ENCODE measurements at regions not wholly inside any gene's neighbourhood (a gene's known extent, or its start where the extent isn't known, plus 50 kb on each side); places are given as distances from the start of the nearest gene placed in this dataset.
"Not testable (repeated sequence)": the region's sequence is repeated elsewhere in the genome, so short reads cannot be mapped to it uniquely, and the experiment has no call there.

- no peak for DNase-seq
Measured at GRCh38 chr1:38658883-38659282, 200.7 kb downstream of the RRAGC start.

- DNase-seq = no peak
Measured at GRCh38 chr1:38657873-38658272, 201.7 kb downstream of the RRAGC start.

- no peak for DNase-seq
Measured at GRCh38 chr1:38657207-38657840, 202.2 kb downstream of the RRAGC start.

GRCh38 chr1:38656726-38657125 lies 202.8 kb downstream of the RRAGC start:
- no peak for DNase-seq

- DNase-seq = no peak
Measured at GRCh38 chr1:38652217-38652616, 207.4 kb downstream of the RRAGC start.

- DNase-seq = no peak
Measured at GRCh38 chr1:38651669-38652068, 207.9 kb downstream of the RRAGC start.

- DNase-seq = no peak
Measured at GRCh38 chr1:38648417-38648816, 211.2 kb downstream of the RRAGC start.

- DNase-seq = not testable (repeated sequence)
Measured at GRCh38 chr1:38647341-38647740, 212.2 kb downstream of the RRAGC start.

GRCh38 chr1:38644092-38644491 lies 215.5 kb downstream of the RRAGC start:
- DNase-seq = no peak

- DNase-seq = no peak
Measured at GRCh38 chr1:38641661-38642060, 217.9 kb downstream of the RRAGC start.

- no peak for DNase-seq
Measured at GRCh38 chr1:38640371-38640770, 219.2 kb downstream of the RRAGC start.

GRCh38 chr1:38628241-38628640 lies 231.3 kb downstream of the RRAGC start:
- no peak for DNase-seq

- no peak for DNase-seq
Measured at GRCh38 chr1:38625939-38626338, 233.6 kb downstream of the RRAGC start.

- DNase-seq = no peak
Measured at GRCh38 chr1:38624336-38625039, 235.1 kb downstream of the RRAGC start.

GRCh38 chr1:38623529-38623928 lies 236.0 kb downstream of the RRAGC start:
- DNase-seq = no peak

- DNase-seq = no peak
Measured at GRCh38 chr1:38622197-38622596, 237.4 kb downstream of the RRAGC start.

GRCh38 chr1:38616846-38617245 lies 242.7 kb downstream of the RRAGC start:
- no peak for DNase-seq

- DNase-seq = no peak
Measured at GRCh38 chr1:38615680-38616079, 243.9 kb downstream of the RRAGC start.

GRCh38 chr1:38614861-38615260 lies 244.7 kb downstream of the RRAGC start:
- no peak for DNase-seq

GRCh38 chr1:38613996-38614395 lies 245.6 kb downstream of the RRAGC start:
- DNase-seq = no peak

- DNase-seq = no peak
Measured at GRCh38 chr1:38612951-38613350, 246.6 kb downstream of the RRAGC start.

GRCh38 chr1:38611664-38612211 lies 247.8 kb downstream of the RRAGC start:
- DNase-seq = no peak

- DNase-seq = no peak
Measured at GRCh38 chr1:38609166-38610025, 250.2 kb downstream of the RRAGC start.
